HEK293 (cell line): ENCODE measurements at regions not wholly inside any gene's neighbourhood (a gene's known extent, or its start where the extent isn't known, plus 50 kb on each side); places are given as distances from the start of the nearest gene placed in this dataset.
"Not testable (repeated sequence)": the region's sequence is repeated elsewhere in the genome, so short reads cannot be mapped to it uniquely, and the experiment has no call there.

Experiments used
- CTCF ChIP-seq: fragments of 450-650 bp; formaldehyde crosslinking; IDR thresholded peaks from 2 replicates; pipeline ENCODE4 v1.5.1; 2016; ENCODE audit warnings: missing biosample characterization, missing genetic modification characterization
- INSM2 ChIP-seq: fragments of 450-650 bp; formaldehyde crosslinking; IDR thresholded peaks from 2 replicates; pipeline ENCODE4 v1.5.1; 2016; ENCODE audit warnings: missing biosample characterization, missing genetic modification characterization
- YY1 ChIP-seq: fragments of 450-650 bp; formaldehyde crosslinking; IDR thresholded peaks from 2 replicates; pipeline ENCODE4 v1.5.1; 2018; ENCODE audit warnings: missing biosample characterization, missing genetic modification characterization
- ZBTB11 ChIP-seq: fragments of 450-650 bp; formaldehyde crosslinking; conservative IDR thresholded peaks from 2 replicates; pipeline ENCODE4 v1.5.1; 2016; ENCODE audit warnings: low read depth, missing biosample characterization, missing genetic modification characterization
- ZNF155 ChIP-seq: fragments of 450-650 bp; formaldehyde crosslinking; IDR thresholded peaks from 2 replicates; pipeline ENCODE4 v1.5.1; 2016; ENCODE audit warnings: missing biosample characterization, missing genetic modification characterization
- ZNF157 ChIP-seq: fragments of 450-650 bp; formaldehyde crosslinking; IDR thresholded peaks from 2 replicates; pipeline ENCODE4 v1.5.1; 2016; ENCODE audit warnings: missing biosample characterization, missing genetic modification characterization
- ZNF23 ChIP-seq: fragments of 450-650 bp; formaldehyde crosslinking; IDR thresholded peaks from 2 replicates; pipeline ENCODE4 v1.5.1; 2016; ENCODE audit warnings: missing biosample characterization, missing genetic modification characterization, borderline replicate concordance
- ZNF423 ChIP-seq: fragments of 450-650 bp; formaldehyde crosslinking; IDR thresholded peaks from 2 replicates; pipeline ENCODE4 v1.5.1; 2016; ENCODE audit warnings: missing biosample characterization, missing genetic modification characterization
- ZNF514 ChIP-seq: fragments of 450-650 bp; formaldehyde crosslinking; IDR thresholded peaks from 2 replicates; pipeline ENCODE4 v1.5.1; 2016; ENCODE audit warnings: missing biosample characterization, missing genetic modification characterization
- ZNF530 ChIP-seq: fragments of 450-650 bp; formaldehyde crosslinking; IDR thresholded peaks from 2 replicates; pipeline ENCODE4 v1.5.1; 2016; ENCODE audit warnings: low read depth, missing biosample characterization, missing genetic modification characterization
- ZNF548 ChIP-seq: fragments of 450-650 bp; formaldehyde crosslinking; IDR thresholded peaks from 2 replicates; pipeline ENCODE4 v1.5.1; 2016; ENCODE audit warnings: missing biosample characterization, missing genetic modification characterization
- ZSCAN18 ChIP-seq: fragments of 450-650 bp; formaldehyde crosslinking; IDR thresholded peaks from 2 replicates; pipeline ENCODE4 v1.5.1; 2016; ENCODE audit warnings: missing biosample characterization, missing genetic modification characterization
- TF ChIP-seq, protein P1 (sequence below): fragments of 450-650 bp; IDR thresholded peaks from 2 replicates; pipeline ENCODE4 v1.5.1; 2018; ENCODE audit warnings: missing biosample characterization, missing genetic modification characterization

DNA sequence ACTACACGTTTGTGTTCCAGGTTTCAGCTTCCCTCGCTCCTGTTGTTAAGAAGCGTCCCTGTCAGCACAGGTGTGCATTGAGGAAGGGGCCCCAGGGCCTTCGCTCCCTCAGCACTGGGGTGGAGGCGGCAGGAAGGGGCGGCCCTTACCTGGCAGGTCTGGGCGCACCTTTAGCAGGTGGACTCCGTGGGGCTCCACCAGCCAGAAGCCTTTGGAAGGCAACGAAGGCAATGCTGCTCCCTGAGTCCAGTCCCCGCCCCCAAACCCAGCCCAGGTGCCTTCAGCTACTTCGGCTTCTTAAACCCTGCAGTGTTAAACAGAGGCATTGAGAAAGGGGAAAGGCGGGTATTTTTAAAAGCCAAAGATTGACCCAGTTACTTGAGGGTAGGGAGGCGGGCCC, 4398.8 kb upstream of the TPTE start:
- TF ChIP-seq YY1; ZNF155; INSM2 (tag by site-specific recombination); ZNF157 (tag by site-specific recombination); ZNF23 (tag by site-specific recombination); ZBTB11 (tag by site-specific recombination); ZNF423; ZSCAN18; ZNF514 (tag by site-specific recombination); CTCF (tag by site-specific recombination); ZNF530; ZNF548 (tag by site-specific recombination): not testable (repeated sequence)
- TF ChIP-seq, protein P1, sequence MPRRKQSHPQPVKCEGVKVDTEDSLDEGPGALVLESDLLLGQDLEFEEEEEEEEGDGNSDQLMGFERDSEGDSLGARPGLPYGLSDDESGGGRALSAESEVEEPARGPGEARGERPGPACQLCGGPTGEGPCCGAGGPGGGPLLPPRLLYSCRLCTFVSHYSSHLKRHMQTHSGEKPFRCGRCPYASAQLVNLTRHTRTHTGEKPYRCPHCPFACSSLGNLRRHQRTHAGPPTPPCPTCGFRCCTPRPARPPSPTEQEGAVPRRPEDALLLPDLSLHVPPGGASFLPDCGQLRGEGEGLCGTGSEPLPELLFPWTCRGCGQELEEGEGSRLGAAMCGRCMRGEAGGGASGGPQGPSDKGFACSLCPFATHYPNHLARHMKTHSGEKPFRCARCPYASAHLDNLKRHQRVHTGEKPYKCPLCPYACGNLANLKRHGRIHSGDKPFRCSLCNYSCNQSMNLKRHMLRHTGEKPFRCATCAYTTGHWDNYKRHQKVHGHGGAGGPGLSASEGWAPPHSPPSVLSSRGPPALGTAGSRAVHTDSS (tag by site-specific recombination) = not testable (repeated sequence)
